Heart right ventricle (tissue), 16 donors: ENCODE measurements at regions not wholly inside any gene's neighbourhood (a gene's known extent, or its start where the extent isn't known, plus 50 kb on each side); places are given as distances from the start of the nearest gene placed in this dataset.
"Not testable (repeated sequence)": the region's sequence is repeated elsewhere in the genome, so short reads cannot be mapped to it uniquely, and the experiment has no call there.

Experiments used
- ATAC-seq, 8 donors: fragments of 200-7000 bp; cut with Tn5 transposase; one replicate each; pipeline ENCODE4 v1.9.1; 2020; ENCODE audit warnings: mild to moderate bottlenecking in 8 of 8, moderate library complexity in 8 of 8, moderate number of reproducible peaks in 1 of 8
- DNase-seq, 2 donors: peaks; one replicate each; pipeline ENCODE4 v3.0.0-alpha.2; 2020
- H3K27ac ChIP-seq, 10 donors: fragments of 200-600 bp; sonication (generic) in 2 of 10; one replicate each; pipeline versions ENCODE4 v1.5.0 to v1.8.0; 2020 to 2022; ENCODE audit warnings: mild to moderate bottlenecking in 3 of 10
- H3K27me3 ChIP-seq, 7 donors: fragments of 200-600 bp; one replicate each; pipeline ENCODE4 v1.8.0; 2021 to 2022; ENCODE audit warnings: mild to moderate bottlenecking in 2 of 7
- H3K36me3 ChIP-seq, 9 donors: fragments of 200-600 bp; sonication (generic) in 1 of 9; one replicate each; pipeline versions ENCODE4 v1.5.0 to v1.8.0; 2020 to 2022; ENCODE audit warnings: mild to moderate bottlenecking in 2 of 9
- H3K4me1 ChIP-seq, 9 donors: fragments of 200-600 bp; sonication (generic) in 1 of 9; one replicate each; pipeline versions ENCODE4 v1.5.0 to v1.8.0; 2020 to 2022; ENCODE audit warnings: mild to moderate bottlenecking in 4 of 9
- H3K4me3 ChIP-seq, 10 donors: fragments of 200-600 bp; sonication (generic) in 2 of 10; one replicate each; pipeline versions ENCODE4 v1.5.0 to v1.8.0; 2020 to 2022; ENCODE audit warnings: mild to moderate bottlenecking in 7 of 10, moderate library complexity in 2 of 10
- H3K9me3 ChIP-seq, 11 donors: fragments of 200-600 bp in 10 of 11; sonication (generic) in 2 of 11; one replicate each; pipeline versions ENCODE4 v1.5.0 to v1.8.0; 2013 to 2022; ENCODE audit warnings: mild to moderate bottlenecking in 2 of 11, control low read depth in 1 of 11, moderate library complexity in 1 of 11
- CTCF ChIP-seq, 9 donors: fragments of 200-600 bp; sonication (generic) in 2 of 9; IDR thresholded peaks; one replicate each; pipeline versions ENCODE4 v1.5.0 to v1.8.0; 2021 to 2022; ENCODE audit warnings: antibody characterized with exemption in 9 of 9, mild to moderate bottlenecking in 5 of 9, moderate library complexity in 1 of 9
- WGBS, 2 donors: extraction: QIAGEN DNeasy Blood & Tissue Kit; methylation state at CpG; one replicate each; pipeline ENCODE4 v1.1.7; 2013; ENCODE audit warnings: inconsistent platforms in 1 of 2; 5-methylcytosine and 5-hydroxymethylcytosine counted together
- intact Hi-C, 10 donors: fragments of 100-400 bp; cut with DNase I; formaldehyde crosslinking; loops; one replicate each; pipeline versions ENCODE4 v1.11.1 to v1.14.2; 2022
- donor health status: Arrhythmogenic right ventricular cardiomyopathy.
- donor health status: ischemic (EF 13 %, LVEDD 7.1; RV severe dilation, severe dysfunction).
- donor health status: healthy with polysubstance abuse.
- donor health status: DM: no; HTN: yes; CAD: no.
- donor health status: DM: no; HTN: no; CAD: no.
- donor health status: ischemic (EF 25% LVEDD 6.9; RV normal size, moderate dysfunction).
- donor health status: ischemic (EF 25% LVEDD 5.7; RV mildly dilated, moderate dysfunction).
- donor health status: healthy.
- donor health status: DM: yes; HTN: yes; CAD: no.
- donor health status: Ischemic cardiomyopathy.
- donor health status: ischemic (EF 35%, LVEDD 5.7; RV mildly dilated, moderate dysfunction).
- donor health status: nonischemic (EF 11% LVEDD 7.7; RV severe dilation, severe dysfunction).
- donor health status: DM: yes; HTN: yes; CAD: no.
- donor health status: PGD.
- donor health status: ischemic (EF 29% LVEDD 5.4; RV normal size, mild dysfunction).
- donor health status: nonischemic (EF 23%, LVEDD 6.1; RV moderate dilation, normal function).

- no peak for TF ChIP-seq CTCF (IDR thresholded peaks at IDR 0.05)
- 62 to 76% methylated on average over 13 of the region's 13 CpGs for WGBS, 2 donors
- intact Hi-C loops, result loop anchor here in 1 of 10 donors (5.0 kb wide), 1 partner anchor 34 kb away; no protein-coding TSS in a partner anchor
- Histone ChIP-seq H3K27me3 (no peaks in the 10 kb centered on the region), H3K9me3 (peaks cover 0 to 4% (median 0%) of the 10 kb centered on the region in 11 donors), H3K27ac (peak overlapping the region in 8 of 10 donors; percentile 39 to 83 (median 65)), H3K4me3 (no peak overlapping the region), H3K4me1 (peaks cover 8 to 53% (median 43%) of the 10 kb centered on the region in 9 donors), H3K36me3 (no peaks in the 10 kb centered on the region)
- ATAC-seq (peak; percentile 74 to 95 (median 90)), DNase-seq (peak; percentile 73 to 74)
Observed at GRCh38 chr1:203408486-203409481, 57.9 kb upstream of the FMOD start.

- DNase-seq (no peak), ATAC-seq (peak in 4 of 8 donors; percentile 13 to 32 (median 16))
- peaks cover 0 to 4% (median 0%) of the 10 kb centered on the region in 11 donors for H3K9me3 ChIP-seq
- H3K27me3 ChIP-seq, result no peaks in the 10 kb centered on the region
- intact Hi-C loops, result no loop called here
- H3K27ac ChIP-seq, result peak overlapping the region in 4 of 10 donors; percentile 15 to 62 (median 21)
- no peak for TF ChIP-seq CTCF (IDR thresholded peaks at IDR 0.05)
- 35 to 42% methylated on average over 7 of the region's 7 CpGs for WGBS, 2 donors
- H3K36me3 ChIP-seq, result no peaks in the 10 kb centered on the region
- no peak overlapping the region for H3K4me3 ChIP-seq
- H3K4me1 ChIP-seq, result peaks cover 8 to 53% (median 43%) of the 10 kb centered on the region in 9 donors
Observed at GRCh38 chr1:203410182-203410900, 59.4 kb upstream of the FMOD start.

GRCh38 chr1:203411431-203411830 lies 60.5 kb upstream of the FMOD start:
- H3K36me3 ChIP-seq, DNase-seq, H3K4me3 ChIP-seq, H3K27ac ChIP-seq, ATAC-seq, intact Hi-C loops, H3K27me3 ChIP-seq, H3K9me3 ChIP-seq: not testable (repeated sequence)
- peaks cover 8 to 44% (median 35%) of the 10 kb centered on the region in 9 donors for H3K4me1 ChIP-seq
- WGBS, 2 donors, result 83 to 89% methylated on average over 9 of the region's 9 CpGs

- no peaks in the 10 kb centered on the region for H3K36me3 ChIP-seq
- H3K9me3 ChIP-seq, result no peaks in the 10 kb centered on the region
- DNase-seq (no peak), ATAC-seq (no peak)
- intact Hi-C loops, result no loop called here
- TF ChIP-seq CTCF (IDR thresholded peaks at IDR 0.05), result no peak
- no peaks in the 10 kb centered on the region for H3K4me1 ChIP-seq
- no peak overlapping the region for H3K27ac ChIP-seq
- no peaks in the 10 kb centered on the region for H3K27me3 ChIP-seq
- H3K4me3 ChIP-seq, result no peak overlapping the region
Observed at GRCh38 chr1:203419558-203419957, 56.0 kb upstream of the PRELP start.
